ENCODE measurements at regions not wholly inside any gene's neighbourhood (a gene's known extent, or its start where the extent isn't known, plus 50 kb on each side); places are given as distances from the start of the nearest gene placed in this dataset.

DNA sequence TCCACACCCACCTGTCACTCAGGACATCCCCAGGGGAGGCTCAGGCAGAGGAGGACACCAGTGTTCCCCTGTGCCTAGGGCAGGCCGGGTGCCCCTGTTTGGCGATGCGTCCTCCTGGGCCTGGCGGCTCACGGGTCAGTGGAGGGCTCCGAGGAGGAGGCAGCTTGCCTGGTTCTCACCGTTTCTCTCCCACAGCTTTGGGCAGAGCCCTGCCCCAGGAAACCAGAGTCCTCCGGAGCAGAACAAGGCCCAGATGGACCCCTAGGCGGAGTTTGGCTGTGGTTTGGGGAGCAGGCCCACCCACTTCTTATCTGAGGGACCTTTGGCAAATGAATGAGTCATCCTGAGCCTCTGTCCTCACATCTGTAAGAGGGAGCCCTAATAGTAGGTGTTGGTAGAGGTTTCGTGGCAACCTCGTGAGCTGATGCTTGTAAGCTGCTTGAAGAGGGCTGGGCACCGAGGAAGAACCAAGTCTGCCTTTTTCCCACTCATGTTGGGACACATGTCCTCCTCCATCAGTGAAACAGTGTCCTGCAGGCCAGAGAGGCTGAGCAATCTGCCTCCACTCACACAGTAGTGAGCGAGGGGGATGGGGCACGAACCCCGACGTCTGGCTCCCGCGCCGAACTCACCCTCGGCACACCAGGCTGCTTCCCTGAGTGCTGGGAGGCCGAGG is 247.0 kb upstream of the CIBAR2 start:
- no peak for ATAC-seq (replicated peaks)
- no peak overlapping the region for H3K4me3 Mint-ChIP-seq
- H3K27ac Mint-ChIP-seq: no peak overlapping the region
- H3K9me3 Mint-ChIP-seq: no peaks in the 10 kb centered on the region
- H3K36me3 Mint-ChIP-seq (ENCODE audit: low read depth): no peaks in the 10 kb centered on the region
- peaks cover 6% of the 10 kb centered on the region for H3K27me3 Mint-ChIP-seq
- no peaks in the 10 kb centered on the region for H3K4me1 Mint-ChIP-seq

DNA sequence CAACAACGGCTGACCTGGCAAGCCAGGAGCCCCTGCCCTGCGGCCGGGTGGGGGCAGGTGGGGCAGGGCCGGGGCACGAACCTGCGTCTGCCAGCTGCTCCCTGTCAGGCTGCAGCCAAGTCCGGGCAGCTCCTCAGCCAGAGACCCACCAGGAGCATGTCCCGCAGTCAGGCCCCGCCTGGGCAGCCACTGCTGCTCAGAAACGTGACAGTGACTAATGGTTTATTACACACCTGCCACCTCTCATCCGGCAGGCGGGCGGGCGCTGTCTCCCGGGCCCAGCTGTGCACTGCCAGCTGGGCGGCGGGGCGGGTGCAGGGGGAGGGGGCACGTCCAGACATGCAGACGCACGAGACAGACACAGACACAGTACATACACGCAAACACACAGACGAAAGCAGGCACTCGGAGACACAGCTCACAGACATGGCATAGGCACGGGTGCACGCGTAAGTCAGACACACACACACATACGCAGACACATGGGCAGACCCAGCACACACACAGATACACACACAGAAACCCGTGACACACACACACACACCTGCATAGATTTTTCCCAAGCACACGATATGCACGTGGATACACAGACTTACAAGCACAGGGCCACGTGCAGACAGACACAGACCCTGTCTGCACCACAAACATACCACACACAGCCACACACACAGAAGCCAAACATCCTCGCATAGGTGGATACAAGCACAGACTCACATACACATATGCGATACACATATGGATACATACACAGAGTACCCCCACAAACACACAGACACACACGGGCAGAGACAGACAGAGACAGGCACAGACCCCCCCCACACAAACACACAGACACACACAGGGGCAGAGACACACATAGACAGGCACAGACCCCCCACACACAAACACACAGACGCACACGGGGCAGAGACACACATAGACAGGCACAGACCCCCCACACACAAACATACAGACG is 248.3 kb upstream of the CIBAR2 start:
- Mint-ChIP-seq H3K9me3 (no peaks in the 10 kb centered on the region), H3K27ac (no peak overlapping the region), H3K4me1 (no peaks in the 10 kb centered on the region), H3K36me3 (ENCODE audit: low read depth) (no peaks in the 10 kb centered on the region), H3K4me3 (no peak overlapping the region), H3K27me3 (peaks cover 6% of the 10 kb centered on the region)
- no peak for ATAC-seq (replicated peaks)

DNA sequence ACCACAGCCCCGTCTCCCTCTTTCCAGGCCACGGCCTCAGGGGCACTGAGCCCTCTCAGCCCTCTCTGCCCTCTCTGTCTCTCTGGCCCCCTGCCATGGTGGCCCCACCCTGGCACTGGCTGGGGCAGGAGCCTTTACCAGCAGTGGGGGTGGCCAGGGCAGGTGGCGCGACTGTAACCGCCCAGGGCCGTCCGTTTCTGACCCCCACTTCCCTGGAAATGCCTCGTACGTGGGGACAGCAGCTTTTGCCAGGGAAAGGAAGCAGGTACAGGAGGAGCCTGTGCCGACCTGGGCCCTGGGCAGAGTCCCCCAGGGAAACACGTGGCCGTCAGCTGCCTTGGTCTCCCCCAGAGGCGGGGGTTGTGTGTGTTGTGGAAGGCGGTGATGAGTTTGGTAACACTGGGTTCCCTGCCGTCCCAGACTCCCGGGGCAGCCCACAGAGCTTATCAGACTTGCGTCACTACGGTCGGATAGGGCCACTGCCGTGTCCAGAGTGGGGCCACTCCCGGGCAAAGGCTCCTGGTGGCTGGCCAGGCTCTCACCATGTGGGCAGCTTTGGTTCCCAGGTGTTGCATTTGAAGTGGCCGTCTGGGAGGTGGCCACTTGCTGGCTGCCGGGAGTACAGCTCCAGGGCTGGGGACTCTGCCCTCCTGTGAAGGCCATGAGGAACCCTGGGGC is 249.3 kb upstream of the CIBAR2 start:
- H3K27me3 Mint-ChIP-seq: peaks cover 6% of the 10 kb centered on the region
- no peaks in the 10 kb centered on the region for H3K36me3 Mint-ChIP-seq (ENCODE audit: low read depth)
- no peaks in the 10 kb centered on the region for H3K9me3 Mint-ChIP-seq
- H3K4me1 Mint-ChIP-seq: no peaks in the 10 kb centered on the region
- peak; percentile 7 for ATAC-seq (replicated peaks)
- no peak overlapping the region for H3K27ac Mint-ChIP-seq
- H3K4me3 Mint-ChIP-seq: no peak overlapping the region

DNA sequence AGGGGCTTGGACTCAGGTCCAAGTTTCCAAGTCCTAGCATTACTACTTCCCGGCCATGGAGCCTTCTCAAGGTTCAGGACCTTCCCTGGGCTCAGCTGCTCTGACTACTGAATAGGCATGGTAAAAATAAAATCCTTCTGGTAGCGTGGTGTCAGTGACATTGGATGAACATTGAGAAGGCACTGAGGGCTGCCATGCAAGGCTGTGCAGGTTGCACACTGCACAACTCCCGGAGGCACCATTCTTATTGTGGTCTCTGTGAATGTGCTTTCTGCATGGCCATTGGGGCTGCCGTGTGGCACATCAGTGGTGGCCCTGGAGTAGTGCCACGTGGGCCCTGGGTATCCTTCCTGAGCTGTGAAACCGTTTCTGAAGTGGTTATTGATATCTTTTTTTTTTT is 250.2 kb upstream of the CIBAR2 start:
- Mint-ChIP-seq H3K36me3 (ENCODE audit: low read depth) (no peaks in the 10 kb centered on the region), H3K9me3 (no peaks in the 10 kb centered on the region), H3K27me3 (peaks cover 10% of the 10 kb centered on the region), H3K27ac (no peak overlapping the region), H3K4me3 (no peak overlapping the region), H3K4me1 (no peaks in the 10 kb centered on the region)
- ATAC-seq (replicated peaks): no peak

DNA sequence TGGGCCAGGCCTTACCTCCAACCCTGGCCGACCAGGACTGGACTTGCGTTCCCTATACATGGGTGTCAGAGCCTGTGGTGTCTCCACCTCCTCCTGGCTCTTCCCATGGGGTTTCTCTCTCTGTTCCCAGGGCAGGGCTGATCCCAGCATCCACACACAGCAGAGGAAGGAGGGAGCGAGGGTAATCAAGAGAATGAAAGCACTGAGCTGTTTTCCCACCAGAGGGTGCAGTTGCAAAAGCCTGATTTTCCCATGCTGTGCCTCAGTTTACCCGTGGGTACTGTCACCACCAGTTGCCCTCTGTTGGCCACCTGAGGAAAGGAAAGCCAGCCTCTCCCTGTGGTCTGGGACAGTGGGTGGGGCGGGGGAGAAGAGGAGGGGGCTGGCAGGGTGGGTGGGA is 249.7 kb upstream of the GSE1 start:
- ATAC-seq (replicated peaks): no peak

DNA sequence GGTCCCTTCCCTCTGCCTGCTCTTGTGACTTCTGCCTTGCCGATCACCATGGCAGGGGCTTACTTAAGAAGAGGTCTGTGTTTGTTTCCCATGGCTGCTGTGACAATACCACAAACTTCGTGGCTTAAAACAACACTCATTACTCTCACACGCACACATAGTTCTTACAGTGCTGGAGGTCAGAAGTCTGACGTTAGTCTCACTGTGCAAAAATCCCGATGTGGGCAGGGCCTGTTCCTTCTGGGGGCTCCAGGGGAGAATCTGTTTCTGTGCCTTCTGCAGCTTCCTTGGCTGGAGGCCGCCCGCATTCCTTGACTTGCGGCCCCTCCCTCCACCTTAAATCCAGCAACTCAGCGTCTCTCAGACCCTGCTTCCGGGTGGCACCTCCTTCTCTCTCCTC is 249.2 kb upstream of the GSE1 start:
- ATAC-seq (replicated peaks): no peak
- no peaks in the 10 kb centered on the region for H3K4me1 Mint-ChIP-seq
- no peak overlapping the region for H3K27ac Mint-ChIP-seq
- no peak overlapping the region for H3K4me3 Mint-ChIP-seq
- H3K9me3 Mint-ChIP-seq: no peaks in the 10 kb centered on the region
- H3K36me3 Mint-ChIP-seq (ENCODE audit: low read depth): no peaks in the 10 kb centered on the region
- H3K27me3 Mint-ChIP-seq: peaks cover 11% of the 10 kb centered on the region

More for the DNA sequence above, 249.7 kb upstream of the GSE1 start:
- H3K27me3 Mint-ChIP-seq: peaks cover 11% of the 10 kb centered on the region
- H3K9me3 Mint-ChIP-seq: no peaks in the 10 kb centered on the region
- no peaks in the 10 kb centered on the region for H3K4me1 Mint-ChIP-seq
- no peak overlapping the region for H3K4me3 Mint-ChIP-seq
- no peak overlapping the region for H3K27ac Mint-ChIP-seq
- no peaks in the 10 kb centered on the region for H3K36me3 Mint-ChIP-seq (ENCODE audit: low read depth)

DNA sequence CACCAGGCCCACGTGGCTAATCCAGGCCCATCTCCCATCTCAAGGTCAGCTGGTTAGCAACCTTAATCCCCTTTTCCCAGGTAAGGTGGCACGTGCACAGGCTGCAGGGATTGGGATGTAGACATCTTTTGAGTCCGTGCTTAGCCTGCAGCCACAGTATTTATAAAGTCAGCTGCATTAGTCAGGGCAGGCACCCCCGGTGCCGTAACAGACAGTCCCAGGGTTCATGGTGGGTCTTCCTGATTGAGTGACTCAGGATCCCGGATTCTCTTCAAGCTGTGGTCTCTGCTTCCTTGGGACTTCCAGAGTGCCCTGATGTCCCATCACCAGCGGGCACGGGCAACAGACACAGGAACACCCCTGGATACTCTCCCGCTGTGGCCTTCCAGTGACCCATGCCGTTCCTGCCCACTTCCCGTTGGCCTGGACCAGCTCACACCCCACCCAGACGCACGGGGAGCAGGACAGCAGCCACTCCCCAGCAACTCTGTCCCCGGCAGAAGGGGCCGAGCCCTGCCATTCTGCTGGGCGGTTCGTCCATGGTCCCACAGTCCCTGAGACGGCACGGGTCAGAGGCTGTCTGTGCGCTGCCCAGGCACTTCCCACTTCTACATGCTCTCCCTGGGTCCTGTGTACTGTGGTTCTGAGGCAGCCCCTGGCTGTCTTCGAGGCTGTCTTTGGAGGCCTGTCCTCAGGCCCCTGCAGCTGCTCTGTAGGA is 248.6 kb upstream of the GSE1 start:
- peaks cover 11% of the 10 kb centered on the region for H3K27me3 Mint-ChIP-seq
- ATAC-seq (replicated peaks): no peak
- no peaks in the 10 kb centered on the region for H3K9me3 Mint-ChIP-seq
- H3K4me1 Mint-ChIP-seq: no peaks in the 10 kb centered on the region
- no peak overlapping the region for H3K27ac Mint-ChIP-seq
- H3K4me3 Mint-ChIP-seq: no peak overlapping the region
- no peaks in the 10 kb centered on the region for H3K36me3 Mint-ChIP-seq (ENCODE audit: low read depth)

DNA sequence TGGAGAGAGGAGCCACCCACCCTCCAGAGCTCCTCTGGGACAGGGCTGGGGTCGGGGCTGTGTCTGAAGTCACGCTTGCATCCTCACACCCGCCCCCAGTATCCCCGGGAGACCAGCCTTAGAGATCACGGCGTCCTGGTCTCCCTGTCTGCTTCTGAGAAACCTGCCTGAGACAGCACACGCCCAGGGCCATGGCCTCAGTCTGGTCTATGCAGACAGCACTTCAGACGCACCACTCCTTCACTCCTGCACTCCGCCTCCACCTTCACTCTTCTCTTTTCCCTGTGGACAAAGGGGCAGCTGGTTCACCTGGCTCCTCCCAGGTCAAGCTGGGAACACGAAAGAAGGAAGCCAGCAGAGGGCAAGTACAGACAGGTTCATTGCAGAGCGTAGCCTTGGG is 248.0 kb upstream of the GSE1 start:
- no peak for ATAC-seq (replicated peaks)
- Mint-ChIP-seq H3K9me3 (no peaks in the 10 kb centered on the region), H3K27ac (no peak overlapping the region), H3K36me3 (ENCODE audit: low read depth) (no peaks in the 10 kb centered on the region), H3K4me1 (no peaks in the 10 kb centered on the region), H3K27me3 (peaks cover 11% of the 10 kb centered on the region), H3K4me3 (no peak overlapping the region)

DNA sequence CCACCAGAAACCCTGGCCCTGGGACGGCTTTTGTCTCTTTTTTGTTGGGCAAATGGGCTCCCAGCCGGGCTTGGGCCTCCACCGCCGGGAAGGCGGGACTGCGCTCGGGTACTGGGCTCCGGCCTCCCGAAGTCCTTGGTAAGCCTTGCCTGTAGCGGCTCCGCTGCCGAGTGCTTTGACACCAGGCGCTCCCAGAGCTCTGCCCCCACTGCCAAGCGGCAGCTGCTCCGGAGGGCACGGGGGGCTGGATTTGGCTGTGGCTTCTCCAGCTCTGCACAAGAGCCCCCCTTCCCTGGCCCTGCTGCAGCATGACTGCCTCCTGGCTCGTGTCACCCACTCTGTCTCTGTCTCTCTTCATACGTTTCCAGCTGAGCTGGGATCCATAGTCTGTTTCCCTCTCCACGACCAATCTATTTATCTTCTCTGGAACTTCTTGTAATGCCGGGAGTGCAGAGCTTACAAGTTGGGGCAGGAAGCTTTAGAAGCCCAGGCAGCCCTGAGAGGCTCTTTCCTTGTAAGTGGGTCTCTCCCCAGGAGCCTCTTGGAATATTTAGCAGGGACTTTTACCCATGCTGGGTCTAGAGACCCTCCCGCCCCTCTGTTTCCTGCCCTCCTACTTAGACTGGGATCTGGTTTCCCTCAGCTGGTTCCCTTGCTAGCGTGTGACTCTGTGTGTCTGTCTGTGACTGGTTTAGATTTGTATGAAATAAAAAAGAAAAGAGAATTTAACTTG is 246.9 kb upstream of the GSE1 start:
- no peaks in the 10 kb centered on the region for H3K4me1 Mint-ChIP-seq
- no peak overlapping the region for H3K4me3 Mint-ChIP-seq
- H3K9me3 Mint-ChIP-seq: no peaks in the 10 kb centered on the region
- no peak overlapping the region for H3K27ac Mint-ChIP-seq
- H3K27me3 Mint-ChIP-seq: peaks cover 6% of the 10 kb centered on the region
- ATAC-seq (replicated peaks): no peak
- H3K36me3 Mint-ChIP-seq (ENCODE audit: low read depth): no peaks in the 10 kb centered on the region

DNA sequence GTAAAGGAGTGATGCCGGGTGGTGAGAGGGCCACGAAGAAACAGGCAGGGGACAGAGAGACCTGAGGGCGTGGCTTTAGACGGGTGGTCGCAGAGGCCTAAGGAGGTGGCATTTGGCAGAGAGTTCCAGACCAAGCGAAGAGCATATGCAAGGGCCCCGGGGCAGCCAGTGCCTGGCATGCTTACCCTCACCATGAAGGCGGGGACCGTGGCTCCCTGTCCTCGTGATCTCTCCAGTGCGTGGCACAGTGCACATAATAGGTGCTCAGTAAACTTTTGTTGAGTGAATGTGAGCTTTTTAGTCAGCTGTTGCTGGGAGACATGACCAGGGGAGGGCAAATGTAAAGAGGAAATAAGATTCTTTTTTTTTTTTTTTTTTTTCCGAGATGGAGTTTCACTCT is 245.6 kb upstream of the GSE1 start:
- Mint-ChIP-seq H3K27me3 (peaks cover 5% of the 10 kb centered on the region), H3K36me3 (ENCODE audit: low read depth) (no peaks in the 10 kb centered on the region), H3K4me1 (no peaks in the 10 kb centered on the region), H3K4me3 (no peak overlapping the region), H3K9me3 (no peaks in the 10 kb centered on the region), H3K27ac (no peak overlapping the region)
- no peak for ATAC-seq (replicated peaks)

DNA sequence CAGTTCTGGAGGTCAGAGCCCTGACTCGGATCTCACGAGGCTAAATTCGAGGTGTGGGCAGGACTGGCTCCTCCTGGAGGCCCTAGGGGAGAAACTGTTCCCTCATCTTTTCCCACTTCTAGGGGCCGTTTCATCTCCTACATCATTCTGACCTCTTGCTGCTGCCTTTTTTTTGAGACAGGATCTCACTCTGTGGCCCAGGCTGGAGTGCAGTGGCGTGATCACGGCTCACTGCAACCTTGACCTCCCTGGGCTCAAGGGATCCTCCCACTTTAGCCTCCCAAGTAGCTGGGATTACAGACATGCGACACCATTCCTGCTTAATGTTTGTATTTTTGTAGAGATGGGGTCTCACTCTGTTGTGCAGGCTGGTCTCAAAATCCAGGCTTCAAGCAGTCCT is 244.1 kb upstream of the GSE1 start:
- peaks cover 5% of the 10 kb centered on the region for H3K27me3 Mint-ChIP-seq
- H3K4me1 Mint-ChIP-seq: no peaks in the 10 kb centered on the region
- no peaks in the 10 kb centered on the region for H3K36me3 Mint-ChIP-seq (ENCODE audit: low read depth)
- H3K9me3 Mint-ChIP-seq: no peaks in the 10 kb centered on the region
- no peak overlapping the region for H3K27ac Mint-ChIP-seq
- ATAC-seq (replicated peaks): no peak
- H3K4me3 Mint-ChIP-seq: no peak overlapping the region

DNA sequence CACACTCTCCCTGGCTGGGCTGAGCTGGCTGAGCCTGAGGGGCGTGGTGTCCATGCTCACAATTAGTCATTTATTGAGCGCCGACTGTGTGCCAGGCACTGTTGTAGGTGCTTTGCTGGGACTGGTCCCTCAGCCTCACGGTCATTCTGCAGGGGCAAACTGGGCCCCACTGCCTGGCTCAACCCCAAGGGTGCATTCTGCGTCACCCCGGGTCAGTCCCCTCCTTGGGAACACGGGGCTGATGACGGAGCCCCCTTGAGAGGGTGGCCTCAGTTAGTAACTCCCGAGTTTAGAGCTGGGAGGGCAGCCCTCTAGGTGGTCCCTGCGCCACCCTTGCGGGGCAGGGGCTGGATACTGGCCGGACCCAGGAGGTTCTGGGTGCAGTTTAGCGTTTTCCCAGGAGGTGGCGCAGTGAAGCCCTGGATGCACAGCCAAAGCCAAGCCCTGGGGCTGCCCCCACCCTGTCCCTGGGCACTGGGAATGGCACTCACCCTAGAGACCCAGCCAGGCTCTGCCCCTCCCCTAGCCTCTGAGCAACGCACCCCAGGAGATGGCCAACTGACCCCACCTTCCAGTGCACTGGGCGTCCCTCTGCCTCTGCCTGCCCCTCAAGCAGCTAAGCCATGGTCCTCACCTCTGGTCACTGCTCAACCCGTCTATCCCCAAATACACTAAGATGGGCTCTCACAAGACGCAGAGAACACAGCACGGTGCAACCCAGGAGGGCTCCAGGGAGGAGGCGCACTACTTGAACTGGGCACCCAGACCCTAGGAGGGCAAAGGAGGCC is 243.2 kb upstream of the GSE1 start:
- Mint-ChIP-seq H3K27ac (no peak overlapping the region), H3K9me3 (no peaks in the 10 kb centered on the region), H3K27me3 (peaks cover 5% of the 10 kb centered on the region), H3K4me1 (no peaks in the 10 kb centered on the region), H3K4me3 (no peak overlapping the region), H3K36me3 (ENCODE audit: low read depth) (no peaks in the 10 kb centered on the region)
- peak; percentile 38 for ATAC-seq (replicated peaks)

DNA sequence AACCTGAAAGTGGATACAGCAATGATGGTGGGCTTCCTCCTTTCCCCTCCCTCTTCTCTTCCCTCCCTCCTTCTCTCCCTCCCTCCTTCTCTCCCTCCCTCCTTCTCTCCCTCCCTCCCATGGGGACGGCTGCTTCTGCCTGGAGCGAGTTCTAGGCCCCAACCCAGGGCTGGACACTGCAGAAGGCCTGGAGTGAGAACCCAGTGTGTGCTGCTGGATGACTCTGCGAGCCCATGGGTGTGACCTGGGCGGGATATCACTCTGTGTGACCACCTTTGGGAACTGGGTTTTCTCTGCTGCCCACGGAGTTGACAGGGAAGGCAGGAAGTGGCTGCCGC is 242.6 kb upstream of the GSE1 start:
- Mint-ChIP-seq H3K4me1 (no peaks in the 10 kb centered on the region), H3K27ac (no peak overlapping the region), H3K36me3 (ENCODE audit: low read depth) (no peaks in the 10 kb centered on the region), H3K27me3 (peaks cover 5% of the 10 kb centered on the region), H3K4me3 (no peak overlapping the region), H3K9me3 (no peaks in the 10 kb centered on the region)
- no peak for ATAC-seq (replicated peaks)
